Nucleus accumbens (tissue), 56 donors: ENCODE measurements at regions not wholly inside any gene's neighbourhood (a gene's known extent, or its start where the extent isn't known, plus 50 kb on each side); places are given as distances from the start of the nearest gene placed in this dataset.

ENCODE experiments used
- DNase-seq, 56 donors: peaks; one replicate each; lab custom pipeline; 2025; lab: John Stamatoyannopoulos, UW

DNA sequence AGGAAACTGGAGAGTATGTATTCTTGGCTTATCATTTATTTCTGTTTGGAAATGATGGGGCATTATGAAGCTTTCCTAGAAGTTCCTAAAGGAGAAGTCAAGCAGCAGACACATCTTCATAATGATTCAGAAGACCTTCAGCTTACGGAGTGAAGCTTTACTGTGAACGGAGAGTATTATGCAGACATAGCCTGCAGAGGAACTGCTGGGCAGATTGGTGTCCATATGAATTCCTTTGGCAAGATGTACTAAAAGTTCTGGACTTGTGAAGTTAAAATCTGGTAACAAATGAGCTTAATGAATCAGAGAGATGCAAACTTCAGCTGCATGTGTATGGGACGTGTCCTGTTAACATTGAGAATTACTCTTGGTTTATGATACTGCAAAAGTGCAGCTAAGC, 60.1 kb downstream of the NABP1 start:
- DNase-seq, result no peak

DNA sequence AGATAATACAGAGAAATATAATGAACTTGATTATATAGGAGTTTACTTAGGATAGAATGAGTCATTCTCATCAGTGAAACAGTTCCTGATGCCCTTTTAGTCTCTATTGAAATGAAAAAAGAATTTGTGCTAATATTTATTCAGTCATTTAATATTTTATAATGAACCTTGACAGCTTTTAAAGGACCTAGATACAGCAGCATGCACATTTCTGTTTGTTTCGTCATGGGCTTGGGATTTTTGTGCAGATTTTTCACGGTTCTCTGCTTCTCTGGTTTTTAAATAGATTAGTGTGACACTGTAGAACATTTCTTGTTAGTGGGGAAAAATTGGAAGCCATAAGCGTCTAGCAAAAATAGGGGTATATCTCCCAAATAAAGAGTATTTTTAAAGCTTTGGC, 60.7 kb downstream of the NABP1 start:
- no peak for DNase-seq

GRCh38 chr2:191739194-191739593, 61.3 kb downstream of the NABP1 start:
- DNase-seq, result no peak

DNA sequence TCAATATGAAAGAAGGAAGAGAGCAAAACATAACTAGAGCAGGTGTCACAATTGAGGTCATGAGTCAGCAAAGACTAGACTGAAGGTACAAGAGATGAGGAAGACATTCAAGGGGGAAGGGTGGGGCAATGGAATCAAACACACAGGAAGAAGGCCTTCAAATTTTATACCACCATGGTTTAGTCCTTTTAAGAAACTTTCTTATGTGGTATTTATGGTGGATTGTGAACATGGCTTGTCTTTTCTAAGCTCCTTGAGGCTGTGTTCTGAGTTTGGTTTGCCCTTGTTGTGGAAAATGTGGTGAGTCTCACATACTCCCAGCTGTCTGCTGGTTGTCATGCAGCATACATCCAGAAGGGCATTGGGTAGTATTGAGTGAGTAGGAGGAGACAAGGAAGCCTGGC, 62.1 kb downstream of the NABP1 start:
- no peak for DNase-seq

DNA sequence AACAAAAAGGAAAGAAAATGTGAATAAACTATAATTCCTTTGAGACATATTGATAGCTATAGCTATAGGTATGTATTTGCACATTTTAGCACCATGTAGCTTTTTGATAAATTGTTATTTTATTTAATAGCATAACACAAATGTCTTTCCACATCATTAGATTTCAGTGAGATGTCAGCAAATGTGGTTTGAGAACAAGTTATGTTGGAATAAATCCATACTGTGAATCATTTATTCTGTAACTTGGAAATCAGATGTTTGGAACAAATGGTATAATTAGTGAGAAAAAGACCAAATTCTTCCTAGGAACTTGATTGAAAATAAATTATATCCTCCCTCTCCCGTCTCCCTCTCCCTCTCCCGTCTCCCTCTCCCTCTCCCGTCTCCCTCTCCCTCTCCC, 62.8 kb downstream of the NABP1 start:
- DNase-seq, result no peak

- DNase-seq, result no peak
These were observed 68.6 kb downstream of the NABP1 start for GRCh38 chr2:191746346-191747169.

DNA sequence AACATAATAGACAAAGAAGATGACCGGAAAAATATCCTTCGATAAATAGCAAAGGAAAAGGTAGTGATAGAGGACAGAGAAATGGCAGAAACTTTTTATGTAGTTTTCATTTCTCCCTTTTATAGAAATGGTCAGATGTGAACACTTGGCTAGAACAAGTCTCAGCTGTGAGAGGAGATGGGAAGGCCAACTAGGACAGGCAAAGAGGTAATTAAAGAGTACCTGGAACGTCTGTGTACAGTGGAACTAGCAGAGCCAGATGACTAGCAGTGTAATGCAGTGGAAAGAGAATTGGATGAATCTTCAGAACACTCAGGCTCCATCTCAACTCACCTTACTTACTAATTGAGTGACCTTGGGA, 69.2 kb downstream of the NABP1 start:
- DNase-seq, result no peak

GRCh38 chr2:191748059-191748461, 70.1 kb downstream of the NABP1 start:
- no peak for DNase-seq

- DNase-seq, result no peak
These were observed 70.7 kb downstream of the NABP1 start for GRCh38 chr2:191748528-191749180.

GRCh38 chr2:191749181-191749540, 71.2 kb downstream of the NABP1 start:
- no peak for DNase-seq

DNA sequence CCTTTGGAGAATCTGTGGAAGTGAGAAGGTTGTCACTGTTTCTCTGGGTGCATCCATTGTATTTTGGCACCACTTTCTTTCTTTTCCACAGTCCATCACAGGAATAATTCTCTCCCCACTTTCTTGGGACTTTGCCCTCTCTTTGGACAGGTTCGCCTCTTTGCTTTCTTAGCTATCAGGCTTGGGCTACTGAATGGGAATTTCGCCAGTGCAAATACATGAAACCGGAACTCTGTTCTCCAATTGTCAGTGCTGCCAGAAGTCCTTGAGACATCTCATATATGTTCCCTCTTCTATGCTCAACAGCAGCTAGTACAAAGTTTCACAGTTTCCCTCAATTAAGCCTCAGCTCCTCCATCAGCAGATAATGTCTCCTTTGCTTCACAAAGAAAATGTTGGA, 76.2 kb downstream of the NABP1 start:
- DNase-seq, result no peak

- DNase-seq, result no peak
These were observed 78.8 kb downstream of the NABP1 start for GRCh38 chr2:191756761-191757160.

DNA sequence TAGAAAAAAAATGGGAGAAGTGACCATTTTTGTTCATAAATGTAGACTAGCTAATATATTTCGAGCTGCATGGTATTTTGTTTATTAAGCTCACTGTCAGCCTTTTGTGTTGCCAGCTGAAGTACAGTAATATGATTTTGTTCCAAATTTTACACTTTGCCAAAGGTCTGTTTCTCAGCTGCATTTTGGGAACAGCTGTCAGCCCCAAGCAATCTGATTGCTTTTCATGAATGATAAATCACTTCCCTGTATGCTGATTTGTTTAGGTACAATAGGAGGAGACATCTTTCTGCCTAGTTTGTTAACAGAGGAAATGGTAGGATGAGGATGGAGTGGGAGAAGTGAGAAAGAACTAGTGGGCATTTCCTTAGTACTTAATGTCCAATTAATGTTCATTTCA, 79.3 kb downstream of the NABP1 start:
- DNase-seq, result no peak

DNA sequence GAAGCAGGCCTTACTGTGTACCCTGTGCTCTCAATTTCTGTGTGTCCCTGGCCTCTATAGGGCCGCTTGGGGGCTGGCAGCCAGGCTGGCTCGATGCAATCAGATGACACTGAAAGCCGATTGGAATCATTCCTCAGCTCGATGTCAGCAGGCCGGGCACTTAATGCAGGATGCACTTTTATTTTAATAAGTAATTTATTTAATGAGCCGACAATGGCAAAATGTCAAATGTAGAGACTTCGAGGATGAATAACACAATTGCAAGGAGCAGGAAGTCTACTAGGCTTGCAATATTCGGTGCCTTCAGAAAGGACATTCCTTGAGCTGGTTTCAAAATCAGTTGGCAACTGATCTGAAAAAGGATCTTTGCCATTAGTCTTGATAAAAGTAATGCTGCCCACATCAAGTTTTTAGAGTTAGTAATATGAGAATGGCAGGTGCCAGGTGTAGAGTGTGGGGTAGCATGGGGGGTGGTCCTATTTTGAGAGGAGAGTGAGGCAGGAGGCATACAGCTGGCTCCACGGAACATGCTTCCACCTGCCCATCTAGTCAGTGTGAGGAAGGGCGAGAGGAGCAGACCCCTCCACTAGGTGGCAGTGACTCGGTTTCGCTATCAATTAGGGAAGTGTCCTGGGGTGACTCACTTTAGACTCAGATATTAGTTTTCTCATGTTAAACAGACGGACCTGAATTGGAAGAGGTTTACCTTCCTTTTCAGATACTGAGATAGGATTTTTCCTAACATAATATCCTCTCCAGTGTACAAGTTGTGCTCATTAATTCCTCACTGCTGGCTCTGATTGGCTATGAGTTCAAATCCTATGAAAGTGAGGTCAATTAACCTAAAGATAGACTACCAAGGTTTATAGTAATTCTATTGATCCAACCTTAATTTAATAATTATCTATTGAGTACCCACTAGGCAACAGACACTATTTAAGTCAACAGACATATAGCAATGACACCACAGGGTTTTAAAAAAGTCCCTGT, 80.9 kb downstream of the NABP1 start:
- peak in 5 of 56 donors; percentile 1 to 7 (median 1) for DNase-seq

DNA sequence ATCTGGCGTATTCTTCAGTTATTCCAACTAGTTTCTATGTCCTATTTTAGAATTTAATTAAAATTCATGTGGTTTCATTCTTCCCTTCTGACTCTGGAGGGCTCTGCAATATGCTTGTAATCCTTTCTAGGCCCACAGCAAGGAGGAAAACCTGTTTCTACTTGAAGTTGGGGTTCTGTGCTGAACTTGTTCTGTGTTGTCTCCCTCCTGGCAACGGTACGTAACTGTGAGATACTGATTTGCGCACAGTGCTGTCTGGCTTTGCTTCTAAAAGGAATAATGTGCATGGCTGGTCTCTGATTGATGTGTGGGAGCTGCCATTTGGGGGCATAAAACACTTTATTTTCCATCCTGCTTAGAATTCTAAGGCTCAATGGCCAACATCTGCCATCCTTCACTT, 81.7 kb downstream of the NABP1 start:
- no peak for DNase-seq

GRCh38 chr2:191760655-191761262, 82.8 kb downstream of the NABP1 start:
- DNase-seq, result no peak

DNA sequence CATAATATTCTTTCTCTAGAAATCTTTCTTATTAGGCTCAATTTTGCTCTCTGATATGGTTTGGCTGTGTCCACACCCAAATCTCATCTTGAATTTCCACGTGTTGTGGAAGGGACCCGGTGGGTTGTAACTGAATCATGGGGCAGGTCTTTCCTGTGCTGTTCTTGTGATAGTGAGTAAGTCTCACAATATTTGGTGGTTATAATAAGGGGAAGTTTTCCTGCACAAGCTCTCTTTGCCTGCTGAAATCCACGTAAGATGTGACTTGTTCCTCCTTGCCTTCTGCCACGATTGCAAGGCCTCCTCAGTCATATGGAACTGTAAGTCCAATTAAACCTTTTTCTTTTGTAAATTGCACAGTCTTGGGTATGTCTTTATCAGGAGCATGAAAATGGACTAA, 73.8 kb downstream of the CAVIN2 start:
- no peak for DNase-seq

DNA sequence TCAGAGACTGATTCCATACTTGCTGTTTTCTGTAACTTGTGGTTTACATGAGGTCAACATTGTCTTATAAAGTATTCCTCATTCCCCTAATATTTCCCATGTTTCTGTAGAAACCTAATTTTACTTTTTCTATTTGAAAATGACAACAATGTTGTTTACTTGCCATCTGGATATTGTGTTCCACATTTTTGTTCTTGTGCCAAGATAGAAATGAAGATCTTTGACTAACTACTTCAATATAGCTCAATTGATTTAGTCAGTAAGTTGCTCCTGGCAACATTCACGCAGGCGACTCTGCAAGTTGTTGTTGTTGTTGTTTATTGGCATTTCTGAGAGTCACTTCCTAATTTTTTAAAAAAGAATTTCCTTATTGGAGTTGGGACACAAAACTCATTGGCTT, 69.5 kb downstream of the CAVIN2 start:
- DNase-seq, result no peak

- DNase-seq, result no peak
These were observed 68.8 kb downstream of the CAVIN2 start for GRCh38 chr2:191778041-191778440.

DNA sequence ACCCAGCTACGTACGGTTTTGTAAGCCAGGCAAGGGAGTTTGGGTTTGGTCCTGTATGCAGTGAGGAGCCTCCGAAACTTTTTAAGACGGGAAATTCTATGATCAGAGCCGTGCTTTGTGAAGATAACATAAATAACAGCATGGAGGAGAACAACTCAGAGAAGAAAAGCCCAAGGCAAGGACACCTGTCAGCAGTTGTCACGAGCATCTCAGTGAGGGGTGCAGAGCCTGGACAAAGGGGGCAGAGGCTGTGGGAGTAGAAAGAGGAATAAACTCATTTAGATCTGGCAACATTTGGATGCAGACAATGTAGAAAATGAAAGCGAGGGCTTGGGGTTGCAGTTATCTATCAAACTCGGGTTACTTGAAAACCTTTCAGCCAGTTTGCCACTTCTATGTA, 64.5 kb downstream of the CAVIN2 start:
- DNase-seq, result no peak

DNA sequence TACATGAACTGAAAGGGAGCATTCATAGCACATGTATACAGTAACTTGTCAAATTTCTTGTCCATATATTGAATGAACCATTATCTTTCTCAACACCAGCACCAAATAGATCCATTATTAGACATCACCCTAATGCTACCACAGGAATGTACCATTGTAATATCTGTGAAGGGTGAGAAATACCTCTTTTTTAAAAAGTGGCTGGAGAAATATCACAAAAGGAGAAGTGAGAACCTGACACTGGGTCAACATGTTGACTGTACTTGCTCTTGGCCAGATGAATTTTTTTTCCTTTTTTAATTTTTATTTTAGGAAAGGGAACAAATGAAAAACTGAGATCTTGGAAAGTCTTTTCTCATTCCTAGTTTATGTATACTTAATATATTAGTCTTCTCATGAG, 63.5 kb downstream of the CAVIN2 start:
- DNase-seq, result no peak
